Femur (tissue), 1 donor: ENCODE measurements at regions not wholly inside any gene's neighbourhood (a gene's known extent, or its start where the extent isn't known, plus 50 kb on each side); places are given as distances from the start of the nearest gene placed in this dataset.

Experiments
- DNase-seq: peaks from one replicate; pipeline ENCODE4 v3.0.0-alpha.2; 2017

- DNase-seq: no peak
These were observed 495.3 kb upstream of the CDH6 start for GRCh38 chr5:30698217-30698616.

- DNase-seq: no peak
These were observed 500.2 kb upstream of the CDH6 start for GRCh38 chr5:30693326-30693725.

GRCh38 chr5:30690931-30691330 is 502.6 kb upstream of the CDH6 start:
- DNase-seq: no peak

DNA sequence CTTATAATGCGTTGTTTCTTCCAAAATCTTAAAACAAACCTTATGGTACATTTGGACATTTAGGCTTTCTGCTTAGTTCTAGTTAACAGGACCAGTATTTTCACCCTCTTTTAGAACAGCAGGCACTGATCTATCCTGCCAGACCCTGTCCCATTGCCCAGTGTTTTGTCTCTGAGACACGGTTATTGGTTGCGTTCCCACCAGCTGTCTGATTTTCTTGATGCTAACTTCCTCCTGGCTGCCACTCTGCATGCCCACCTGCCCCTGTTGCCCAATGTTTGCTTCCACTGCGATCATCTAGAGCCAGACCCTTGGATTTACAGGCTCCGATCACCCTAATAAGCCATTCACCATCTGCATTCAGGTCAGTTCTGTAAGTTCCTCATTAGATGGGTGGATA is 506.0 kb upstream of the CDH6 start:
- no peak for DNase-seq

DNA sequence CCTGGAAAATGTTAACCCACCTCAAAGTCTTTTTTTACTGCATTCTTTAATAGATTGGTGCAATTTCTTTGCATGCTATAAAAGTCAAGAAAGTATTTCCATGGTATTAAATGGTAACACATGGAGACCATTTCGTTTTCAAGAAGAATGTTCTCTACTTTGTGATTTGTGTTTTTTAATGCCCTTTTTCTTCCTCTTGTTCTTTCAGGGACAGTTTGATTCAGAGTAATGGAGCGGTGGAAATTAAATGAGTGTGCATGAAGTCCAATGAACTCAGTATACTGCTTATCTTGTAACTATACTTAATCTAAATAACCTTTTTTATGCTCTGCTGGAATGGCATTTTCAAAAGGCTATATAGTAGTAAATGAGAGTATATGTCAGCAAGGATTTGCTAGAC is 507.0 kb upstream of the CDH6 start:
- DNase-seq: no peak

- no peak for DNase-seq
These were observed 517.2 kb upstream of the CDH6 start for GRCh38 chr5:30676223-30676840.

GRCh38 chr5:30667293-30667692 is 526.2 kb upstream of the CDH6 start:
- DNase-seq: no peak

- DNase-seq: no peak
These were observed 530.0 kb upstream of the CDH6 start for GRCh38 chr5:30663536-30663935.

- DNase-seq: no peak
These were observed 531.1 kb upstream of the CDH6 start for GRCh38 chr5:30662373-30662772.

DNA sequence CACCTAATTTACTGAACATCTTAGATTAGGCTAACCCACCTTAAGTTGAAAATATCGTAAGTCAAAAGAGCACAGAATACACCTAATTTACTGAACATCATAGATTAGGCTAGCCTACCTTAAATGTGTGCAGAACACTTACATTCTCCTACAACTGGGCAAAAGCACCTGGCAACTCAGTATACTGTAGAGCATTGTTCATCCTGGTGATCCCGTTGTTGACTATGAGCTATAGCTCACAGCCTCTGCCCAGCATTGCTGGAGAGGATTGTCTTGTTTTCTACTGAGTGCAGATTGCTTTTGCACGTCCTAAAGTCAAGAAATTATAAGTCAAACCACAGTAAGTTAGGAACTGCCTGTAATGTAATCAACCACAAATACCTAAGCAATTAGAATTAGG is 531.8 kb upstream of the CDH6 start:
- no peak for DNase-seq

DNA sequence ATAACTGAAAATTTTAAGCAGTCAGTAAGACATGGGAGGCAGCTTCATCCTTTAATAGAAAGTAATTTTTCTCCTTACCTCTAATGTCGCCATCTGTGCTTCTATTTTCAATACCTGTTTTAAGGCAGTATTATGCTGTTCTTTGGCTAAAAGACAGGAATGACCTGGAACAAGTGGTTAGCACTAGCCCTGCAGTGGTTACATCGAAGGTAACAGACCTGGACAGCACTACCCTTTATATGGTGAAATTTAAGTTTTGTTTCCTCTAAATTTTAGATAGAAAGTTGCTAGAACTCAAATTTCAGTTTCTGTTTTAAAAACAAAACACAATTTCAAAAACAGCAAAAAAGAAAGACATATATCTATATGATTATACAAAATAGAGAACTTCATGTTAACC is 534.1 kb upstream of the CDH6 start:
- DNase-seq: no peak

GRCh38 chr5:30650311-30650710 is 543.2 kb upstream of the CDH6 start:
- DNase-seq: no peak

DNA sequence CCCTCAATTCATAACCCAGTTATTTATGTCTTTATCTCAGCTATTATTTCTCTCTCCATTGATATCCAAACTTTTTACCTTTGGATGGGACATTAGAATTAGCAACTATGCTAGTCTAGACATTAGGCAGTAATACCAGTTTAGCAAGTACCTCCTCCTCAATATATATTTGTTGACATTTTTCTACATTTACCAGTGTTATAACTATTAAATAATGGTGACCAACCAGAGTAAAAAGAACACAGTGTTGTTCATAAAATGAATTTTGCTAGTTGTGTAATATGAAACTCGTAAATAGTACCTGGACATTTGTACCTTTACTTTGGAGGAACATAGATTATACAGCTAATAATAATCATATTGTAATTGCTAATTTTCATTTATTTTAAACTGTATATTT is 554.6 kb upstream of the CDH6 start:
- DNase-seq: no peak

DNA sequence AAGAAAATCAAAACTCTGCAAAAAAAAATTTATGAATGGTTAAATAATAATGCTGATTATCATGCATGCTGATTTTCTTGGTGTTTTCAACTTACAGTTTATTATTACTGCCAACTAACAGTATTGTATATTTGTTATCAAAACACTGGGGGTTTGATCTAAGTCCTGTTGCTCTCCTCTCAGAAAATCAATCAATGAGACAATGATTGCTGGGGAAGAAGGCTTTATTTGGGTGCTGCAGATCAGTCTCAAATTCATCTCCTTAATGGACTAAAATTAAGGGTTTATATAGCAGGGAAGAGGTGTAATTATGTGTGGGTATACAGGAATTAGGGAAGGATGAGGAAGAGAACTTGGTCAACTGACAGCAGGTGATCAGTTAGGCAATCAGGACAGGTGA is 565.5 kb upstream of the CDH6 start:
- DNase-seq: no peak

- DNase-seq: no peak
These were observed 566.9 kb upstream of the CDH6 start for GRCh38 chr5:30626557-30626956.

DNA sequence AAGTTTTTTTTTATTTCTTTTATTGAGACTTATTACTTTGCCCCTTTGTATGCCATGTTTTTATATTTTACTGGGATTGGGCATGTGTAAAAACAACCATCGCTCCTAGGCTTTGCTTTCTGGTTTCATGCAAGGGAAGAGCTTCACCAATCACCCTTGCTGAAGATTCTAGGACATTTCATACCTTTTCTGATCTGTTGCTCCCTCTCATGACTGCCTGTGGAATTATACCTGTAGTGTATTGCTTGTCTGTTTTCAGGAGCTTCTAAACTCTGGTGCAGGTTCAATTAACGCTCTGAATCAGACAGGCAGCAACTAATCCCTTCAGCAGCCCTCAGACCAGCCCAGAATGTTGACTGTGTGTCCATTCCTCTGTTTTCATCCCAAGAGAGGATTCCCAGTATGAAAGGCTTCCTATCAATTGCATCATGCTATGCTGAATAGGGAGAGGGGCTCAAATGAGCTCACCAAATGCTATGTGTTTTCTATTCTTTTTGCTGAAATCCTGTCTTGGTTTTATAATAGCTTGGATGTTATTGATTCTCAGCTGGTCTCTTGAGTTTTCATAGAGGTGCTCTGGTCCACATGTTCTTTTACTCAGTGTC is 572.9 kb upstream of the CDH6 start:
- no peak for DNase-seq

- DNase-seq: no peak
These were observed 585.0 kb upstream of the CDH6 start for GRCh38 chr5:30608501-30608900.

- no peak for DNase-seq
These were observed 586.1 kb upstream of the CDH6 start for GRCh38 chr5:30607301-30607894.

GRCh38 chr5:30605693-30606268 is 587.7 kb upstream of the CDH6 start:
- DNase-seq: no peak

DNA sequence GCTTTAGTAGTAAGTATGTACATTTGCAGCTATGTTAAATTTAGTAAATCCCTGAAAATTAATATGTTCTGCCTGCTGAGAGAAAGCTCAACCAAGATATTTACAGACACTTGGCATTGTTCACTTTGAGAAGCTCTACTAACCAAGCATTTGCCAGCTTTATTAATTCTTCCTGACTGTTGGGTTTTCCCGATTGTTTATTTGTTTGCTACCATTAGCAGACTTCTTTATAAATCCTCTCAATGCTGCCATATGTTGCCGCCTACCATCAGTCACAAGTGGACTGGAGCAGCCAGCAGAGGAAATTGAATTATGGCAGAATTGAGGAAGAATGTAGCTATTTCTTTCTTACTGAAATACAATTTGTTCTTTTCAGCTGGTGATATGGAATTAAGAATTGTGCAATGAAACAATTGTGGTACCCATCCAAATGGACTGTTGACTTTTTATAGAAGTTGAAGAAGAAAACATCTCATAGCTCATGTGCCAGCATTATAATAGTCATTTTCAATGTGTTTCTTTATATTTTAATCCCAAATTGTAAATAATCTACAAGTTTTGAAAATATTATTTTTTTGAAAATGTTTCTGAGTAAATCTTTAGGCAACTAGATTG is 588.7 kb upstream of the CDH6 start:
- DNase-seq: no peak

GRCh38 chr5:30600892-30601291 is 592.6 kb upstream of the CDH6 start:
- no peak for DNase-seq

DNA sequence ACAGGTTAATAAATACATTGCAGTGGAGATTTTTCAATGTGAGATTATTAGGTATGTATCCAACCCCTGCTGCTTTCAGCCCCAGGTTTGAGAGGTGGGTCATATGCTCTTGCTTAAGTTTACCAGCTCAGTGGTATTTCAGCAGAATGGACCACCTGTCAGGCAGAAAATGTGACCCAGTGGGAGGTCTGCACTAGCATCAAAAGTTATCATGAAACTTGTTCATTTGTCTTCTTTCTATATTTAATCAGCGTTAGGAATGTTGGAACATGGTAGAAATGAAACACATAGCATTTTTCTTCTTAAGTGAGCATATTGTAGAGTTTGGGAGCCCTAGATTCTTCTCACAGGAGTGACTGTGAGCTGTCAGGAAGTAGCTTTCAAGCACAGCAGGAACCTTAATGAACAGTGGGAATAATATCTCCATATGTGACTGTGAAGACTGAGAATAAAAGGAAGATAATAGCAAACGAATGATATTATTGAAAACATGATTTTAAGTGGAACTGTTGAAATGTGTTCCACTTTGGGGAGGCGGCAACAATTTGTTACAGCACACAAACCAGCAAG is 596.9 kb upstream of the CDH6 start:
- no peak for DNase-seq

DNA sequence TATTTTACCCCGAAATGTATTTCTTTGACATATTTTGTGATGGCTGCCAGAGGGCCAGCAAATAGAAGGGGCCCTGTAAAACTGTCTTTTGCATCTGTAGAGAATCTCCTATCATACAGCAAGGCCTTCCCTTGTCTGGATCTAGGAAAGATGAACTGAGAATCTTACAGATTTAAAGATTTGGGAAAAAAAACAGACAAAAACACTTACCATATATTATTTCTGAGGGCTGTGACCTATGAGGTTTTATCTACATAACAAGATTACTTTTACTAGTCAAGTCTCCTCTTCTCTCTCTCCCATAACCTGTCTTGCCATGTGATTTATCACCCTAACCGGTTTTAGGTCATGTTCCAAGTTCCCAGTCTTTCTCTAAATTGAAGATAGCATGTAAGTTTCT is 599.2 kb upstream of the CDH6 start:
- no peak for DNase-seq

DNA sequence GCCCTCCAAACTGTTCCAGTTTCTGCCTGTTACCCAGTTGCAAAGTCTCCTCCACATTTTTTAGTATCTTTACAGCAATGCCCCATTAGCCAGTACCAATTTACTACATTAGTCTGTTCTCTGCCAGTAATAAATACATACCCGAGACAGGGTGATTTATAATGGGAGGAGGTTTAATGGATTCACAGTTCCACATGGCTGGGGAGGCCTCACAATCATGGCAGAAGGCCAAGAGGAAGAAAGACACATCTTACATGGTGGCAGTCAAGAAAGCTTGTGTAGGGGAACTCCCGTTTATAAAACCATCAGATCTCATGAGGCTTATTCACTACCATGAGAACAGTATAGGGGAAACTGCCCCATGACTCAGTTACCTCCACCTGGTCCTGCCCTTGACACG is 600.7 kb upstream of the CDH6 start:
- DNase-seq: no peak
